ENCODE measurements at regions not wholly inside any gene's neighbourhood (a gene's known extent, or its start where the extent isn't known, plus 50 kb on each side); places are given as distances from the start of the nearest gene placed in this dataset.

GRCh38 chr3:54062546-54062945 is 59.8 kb upstream of the CACNA2D3 start:
- no peaks in the 10 kb centered on the region for H3K9me3 ChIP-seq (ENCODE audit: insufficient read depth in 2 of 2, low read depth in 1 of 2, low read length in 1 of 2)
- no peak overlapping the region for H2BK12ac ChIP-seq (ENCODE audit: low read depth, low read length)
- no peak overlapping the region for H3K4me3 ChIP-seq (ENCODE audit: extremely low read depth in 1 of 4, insufficient read depth in 2 of 4, low read depth in 3 of 4, low read length in 4 of 4)
- no peak overlapping the region for H2AFZ ChIP-seq (ENCODE audit: low read length)
- DNase-seq (ENCODE audit: low read depth in 1 of 2, low spot score in 2 of 2): no peak
- H3K4ac ChIP-seq (replicated peaks; ENCODE audit: insufficient read length, low read depth, low read length): no peak overlapping the region
- H4K91ac ChIP-seq (replicated peaks; ENCODE audit: insufficient read length, low read length): no peak overlapping the region
- no peak overlapping the region for H3K14ac ChIP-seq (ENCODE audit: insufficient read length)
- no peaks in the 10 kb centered on the region for H3K27me3 ChIP-seq (replicated peaks in 1 of 4; ENCODE audit: control insufficient read depth in 3 of 4, extremely low read depth in 1 of 4, insufficient read depth in 3 of 4, low read length in 3 of 4)
- no peaks in the 10 kb centered on the region for H4K20me1 ChIP-seq (replicated peaks in 1 of 2; ENCODE audit: control insufficient read depth in 1 of 2, insufficient read depth in 2 of 2, low read length in 2 of 2)
- CTCF ChIA-PET (ENCODE audit: partially characterized antibody): interaction anchor here (1.3 to 1.6 kb wide), 3 partner anchors 21 to 121 kb away, joined by 3 to 4 read pairs (median 3); no protein-coding TSS in a partner anchor
- H4K8ac ChIP-seq (ENCODE audit: extremely low read depth, insufficient read depth, low read length): no peak overlapping the region
- no peak overlapping the region for H2BK120ac ChIP-seq (replicated peaks; ENCODE audit: low read depth, low read length)
- no peak overlapping the region for H3K56ac ChIP-seq (replicated peaks; ENCODE audit: insufficient read length, low read depth, low read length)
- 82% methylated on average over 3 of the region's 3 CpGs; no CpG with 5 or more reads in 1 of the 2 experiments for WGBS, 2 experiments (ENCODE audit: extremely low coverage in 1 of 2, insufficient coverage in 1 of 2, insufficient read length in 1 of 2, insufficient replicate concordance in 2 of 2, low coverage in 1 of 2, low lambda C conversion rate in 2 of 2, missing lambda C conversion rate in 1 of 2)
- no peak overlapping the region for H2BK15ac ChIP-seq (ENCODE audit: low read length)
- no peak overlapping the region for H3K27ac ChIP-seq (ENCODE audit: low read depth, low read length)
- H3K4me1 ChIP-seq (replicated peaks in 1 of 4; ENCODE audit: control insufficient read depth in 3 of 4, insufficient read depth in 4 of 4, low read length in 3 of 4): no peaks in the 10 kb centered on the region
- H2AK5ac ChIP-seq (ENCODE audit: low read depth, low read length): no peak overlapping the region
- H3K23ac ChIP-seq (ENCODE audit: insufficient read length): no peak overlapping the region
- no peaks in the 10 kb centered on the region for H3K23me2 ChIP-seq (ENCODE audit: low read depth, low read length)
- H3K79me1 ChIP-seq (ENCODE audit: low read depth, low read length): no peaks in the 10 kb centered on the region
- POLR2A ChIA-PET (ENCODE audit: partially characterized antibody): no interaction called here
- H3K4me2 ChIP-seq (ENCODE audit: insufficient read depth in 1 of 2, low read depth in 2 of 2, low read length in 2 of 2): no peak overlapping the region
- no peak overlapping the region for H2BK5ac ChIP-seq (ENCODE audit: low read depth, low read length)
- no peak overlapping the region for H4K5ac ChIP-seq (ENCODE audit: insufficient read length, low read depth, low read length)
- no peak overlapping the region for H3K18ac ChIP-seq (ENCODE audit: extremely low read depth, low read length)
- H3K36me3 ChIP-seq (ENCODE audit: control insufficient read depth in 2 of 4, insufficient read depth in 4 of 4, low read length in 3 of 4): no peaks in the 10 kb centered on the region
- no peaks in the 10 kb centered on the region for H3K79me2 ChIP-seq (ENCODE audit: control insufficient read depth in 1 of 2, insufficient read depth in 2 of 2, low read length in 2 of 2)
- H3K9ac ChIP-seq (replicated peaks in 1 of 4; ENCODE audit: extremely low read depth in 1 of 4, low read depth in 3 of 4, low read length in 3 of 4): no peak overlapping the region
- H2BK20ac ChIP-seq (ENCODE audit: low read length): no peak overlapping the region
- no peak for FAIRE-seq
- no peak for TF ChIP-seq MAX (IDR thresholded peaks at IDR 0.05)
- TF ChIP-seq KDM1A (IDR thresholded peaks at IDR 0.05; ENCODE audit: borderline replicate concordance, low read length): no peak
- no peak for TF ChIP-seq SIRT6 (IDR thresholded peaks at IDR 0.05; ENCODE audit: low read length)
- no peak for TF ChIP-seq SRF (IDR thresholded peaks at IDR 0.05; ENCODE audit: low read depth, low read length)
- TF ChIP-seq RFX5 (IDR thresholded peaks at IDR 0.05; ENCODE audit: borderline replicate concordance, low read depth, low read length): no peak
- TF ChIP-seq POU5F1 (IDR thresholded peaks at IDR 0.05; ENCODE audit: low read depth, low read length): no peak

All from H1 (cell line).